K562 (cell line): ENCODE measurements at regions not wholly inside any gene's neighbourhood (a gene's known extent, or its start where the extent isn't known, plus 50 kb on each side); places are given as distances from the start of the nearest gene placed in this dataset.

Source experiments
- ATAC-seq: fragments of 200-7000 bp; cut with Tn5 transposase; 3 replicates; pipeline ENCODE4 v1.9.1; 2020; ENCODE audit warnings: moderate library complexity
- BruUV-seq: library from RNA; stranded (reverse); fragments of 400-500 nt; replicated peaks from 2 replicates; lab custom pipeline; 2021; lab: Mats Ljungman, UMichigan
- CTCF ChIA-PET: fragments of 300-600 bp; formaldehyde crosslinking; extraction: SDS; loops from one replicate; lab custom pipeline; 2021; ENCODE audit warnings: low intra/inter-chr PET ratio; lab: Yijun Ruan, JAX
- POLR2A ChIA-PET: fragments of 300-600, 350-650 bp; sonication (Branson Sonifier 250); formaldehyde crosslinking; extraction: SDS; loops from one replicate; lab custom pipeline; 2021; ENCODE audit warnings: antibody characterized with exemption, inconsistent platforms; lab: Yijun Ruan, JAX
- DNase-seq, 4 experiments: peaks; one replicate each; pipeline versions ENCODE4 v3.0.0 to v3.0.0-alpha.2; 2011 to 2018; ENCODE audit warnings: low spot score in 3 of 4, mixed read lengths in 3 of 4; ENCODE audit errors: extremely low read depth in 1 of 4
- FAIRE-seq: peaks from 2 replicates; lab custom pipeline; 2011; peaks lifted over from hg19 to GRCh38; lab: Jason Lieb, UNC
- H2AFZ ChIP-seq: 2 replicates; pipeline ENCODE4 v1.6.0; 2011; ENCODE audit warnings: low read depth, low read length, control low read depth, inconsistent platforms
- H3K27ac ChIP-seq: fragments of 200-600 bp; 3 replicates; pipeline ENCODE4 v1.8.0; 2011; ENCODE audit warnings: low read depth, mild to moderate bottlenecking, control low read depth, inconsistent platforms, low read length, moderate library complexity, mixed read lengths; ENCODE audit errors: extremely low read depth
- H3K27me3 ChIP-seq, 2 experiments: fragments of 300-600 bp in 1 of 2; 2 replicates in 1 of 2; 3 replicates in 1 of 2; pipeline versions ENCODE4 v1.6.0 to v1.8.0; 2011; ENCODE audit warnings: inconsistent platforms in 2 of 2, low read length in 2 of 2, mild to moderate bottlenecking in 1 of 2, mixed read lengths in 1 of 2, moderate library complexity in 1 of 2; ENCODE audit not compliant: control insufficient read depth in 2 of 2, insufficient read depth in 2 of 2
- H3K36me3 ChIP-seq: fragments of 300-600 bp; 3 replicates; pipeline ENCODE4 v1.8.0; 2011; ENCODE audit warnings: mild to moderate bottlenecking, low read length, inconsistent platforms; ENCODE audit not compliant: control insufficient read depth, insufficient read depth
- H3K4me1 ChIP-seq, 2 experiments: fragments of 200-600 bp in 1 of 2; replicated peaks in 1 of 2; 2 replicates in 1 of 2; 3 replicates in 1 of 2; pipeline versions ENCODE4 v1.5.1 to v1.8.0; 2011; ENCODE audit warnings: inconsistent platforms in 2 of 2, low read length in 2 of 2, mild to moderate bottlenecking in 1 of 2, mixed read lengths in 1 of 2, moderate library complexity in 1 of 2; ENCODE audit not compliant: control insufficient read depth in 2 of 2, insufficient read depth in 2 of 2
- H3K4me2 ChIP-seq: 2 replicates; pipeline ENCODE4 v1.6.1; 2011; ENCODE audit warnings: low read length, control low read depth, inconsistent platforms, mixed read lengths; ENCODE audit not compliant: insufficient read depth
- H3K4me3 ChIP-seq: fragments of 200-600 bp; sonication (generic), shearing (Covaris generic); 2 replicates; pipeline ENCODE4 v1.5.1; 2016; ENCODE audit warnings: control low read depth, inconsistent platforms
- H3K79me2 ChIP-seq: fragments of 200-600 bp; 3 replicates; pipeline ENCODE4 v1.8.0; 2011; ENCODE audit warnings: low read length, inconsistent platforms; ENCODE audit not compliant: control insufficient read depth, insufficient read depth
- H3K9ac ChIP-seq, 2 experiments: 2 replicates each; pipeline versions ENCODE4 v1.6.0 to v1.6.1; 2011; ENCODE audit warnings: low read depth in 2 of 2, low read length in 2 of 2, control low read depth in 1 of 2, inconsistent platforms in 1 of 2, mild to moderate bottlenecking in 1 of 2, mixed read lengths in 1 of 2; ENCODE audit not compliant: insufficient read depth in 1 of 2
- H3K9me1 ChIP-seq: one replicate; pipeline ENCODE4 v1.6.0; 2011; ENCODE audit warnings: inconsistent platforms, mild to moderate bottlenecking, low read length, moderate library complexity; ENCODE audit not compliant: control insufficient read depth, insufficient read depth
- H3K9me3 ChIP-seq: replicated peaks from 2 replicates; pipeline ENCODE4 v1.5.1; 2011; ENCODE audit warnings: low read depth, low read length, inconsistent platforms; ENCODE audit not compliant: control insufficient read depth, insufficient read depth
- H4K20me1 ChIP-seq: replicated peaks from 2 replicates; pipeline ENCODE4 v1.6.1; 2011; ENCODE audit warnings: low read length, inconsistent platforms, mixed read lengths; ENCODE audit not compliant: control insufficient read depth, insufficient read depth
- CCNT2 ChIP-seq: IDR thresholded peaks from 2 replicates; pipeline ENCODE4 v1.6.1; 2011; ENCODE audit warnings: borderline replicate concordance, low read depth, mild to moderate bottlenecking, moderate library complexity, mixed read lengths, low read length; ENCODE audit not compliant: insufficient read length; ENCODE audit errors: extremely low read depth
- GABPA ChIP-seq: fragments of 200-800 bp; sonication (Bioruptor generic); conservative IDR thresholded peaks from 2 replicates; pipeline ENCODE4 v1.6.1; 2016; ENCODE audit warnings: low read depth, missing genetic modification characterization, missing compliant biosample characterization
- SMARCC2 ChIP-seq: fragments of 450-650 bp; IDR thresholded peaks from 2 replicates; pipeline ENCODE4 v1.6.1; 2017; ENCODE audit warnings: antibody characterized with exemption, moderate library complexity, mild to moderate bottlenecking, low read depth
- ZFP30 ChIP-seq: fragments of 250-450 bp; sonication (Bioruptor Pico); IDR thresholded peaks from 2 replicates; pipeline ENCODE4 v1.8.0; 2022; ENCODE audit warnings: moderate library complexity, mild to moderate bottlenecking, inconsistent platforms, borderline replicate concordance
- ZNF696 ChIP-seq: fragments of 250-450 bp; sonication (Bioruptor Pico); conservative IDR thresholded peaks from 2 replicates; pipeline ENCODE4 v1.4.0; 2020; ENCODE audit warnings: mild to moderate bottlenecking, moderate library complexity
- WGBS: fragments of 100-300 bp; shearing (Covaris generic); methylation state at CpG from one replicate; pipeline ENCODE4 v1.1.6; 2016; ENCODE audit warnings: low coverage, mixed read lengths; ENCODE audit not compliant: insufficient coverage; ENCODE audit errors: missing lambda C conversion rate; 5-methylcytosine and 5-hydroxymethylcytosine counted together
- in situ Hi-C: fragments of 300-500 bp; cut with MboI; formaldehyde crosslinking; loops from 4 replicates; pipeline ENCODE4 v1.15.0; 2018; ENCODE audit warnings: inconsistent platforms, mixed read lengths
- intact Hi-C: fragments of 100-400 bp; cut with micrococcal nuclease; formaldehyde crosslinking; loops from 2 replicates; pipeline ENCODE4 v1.14.2; 2022

GRCh38 chr10:3527869-3528268, 257.1 kb downstream of the KLF6 start (continued):
- no peak for TF ChIP-seq SMARCC2

GRCh38 chr10:3526727-3527501, 258.1 kb downstream of the KLF6 start:
- CTCF ChIA-PET = no interaction called here
- Histone ChIP-seq H3K27ac (no peak overlapping the region), H3K4me2 (no peak overlapping the region), H4K20me1 (no peaks in the 10 kb centered on the region), H3K9me1 (no peaks in the 10 kb centered on the region), H3K9me3 (no peaks in the 10 kb centered on the region), H3K79me2 (no peaks in the 10 kb centered on the region), H3K4me3 (no peak overlapping the region), H2AFZ (no peak overlapping the region), H3K36me3 (no peaks in the 10 kb centered on the region), H3K4me1 (peaks cover 0 to 8% of the 10 kb centered on the region in 2 experiments; a peak in 2 of 5 replicates), H3K9ac (no peak overlapping the region), H3K27me3 (peaks cover 0 to 18% of the 10 kb centered on the region in 2 experiments; a peak in 3 of 5 replicates)
- ATAC-seq = no peak
- intact Hi-C loops (no loop called here), in situ Hi-C loops (no loop called here)
- POLR2A ChIA-PET = no interaction called here
- no peak for DNase-seq
- 3% methylated on average over 6 of the region's 6 CpGs for WGBS
- TF ChIP-seq ZNF696 (CRISPR knock-in tag) (no peak), CCNT2 (no peak), GABPA (no peak), ZFP30 (CRISPR knock-in tag) (no peak)
- FAIRE-seq = no peak
- BruUV-seq = no TSS peak
